ENCODE measurements at regions not wholly inside any gene's neighbourhood (a gene's known extent, or its start where the extent isn't known, plus 50 kb on each side); places are given as distances from the start of the nearest gene placed in this dataset.
"Not testable (repeated sequence)": the region's sequence is repeated elsewhere in the genome, so short reads cannot be mapped to it uniquely, and the experiment has no call there.

- Histone ChIP-seq H3K27me3 (replicated peaks; ENCODE audit: control insufficient read depth, insufficient read depth, low read length) (no peaks in the 10 kb centered on the region), H3K36me3 (ENCODE audit: control insufficient read depth, insufficient read depth, low read length, severe bottlenecking) (no peaks in the 10 kb centered on the region), H3K4me1 (ENCODE audit: control insufficient read depth, insufficient read depth, low read length) (peaks cover 3% of the 10 kb centered on the region), H3K9me3 (ENCODE audit: control insufficient read depth, low read length) (no peaks in the 10 kb centered on the region), H3K4me3 (ENCODE audit: low read length) (no peak overlapping the region), H3K9ac (ENCODE audit: low read length) (no peak overlapping the region)
- DNase-seq (ENCODE audit: low read depth) = peak; percentile 75
These were observed 117.5 kb upstream of the OR13F1 start for GRCh38 chr9:104386425-104387069.

GRCh38 chr9:104388071-104388470 lies 116.0 kb upstream of the OR13F1 start:
- Histone ChIP-seq H3K4me3 (ENCODE audit: low read length) (no peak overlapping the region), H3K9ac (ENCODE audit: low read length) (no peak overlapping the region), H3K27me3 (replicated peaks; ENCODE audit: control insufficient read depth, insufficient read depth, low read length) (no peaks in the 10 kb centered on the region), H3K9me3 (ENCODE audit: control insufficient read depth, low read length) (no peaks in the 10 kb centered on the region), H3K36me3 (ENCODE audit: control insufficient read depth, insufficient read depth, low read length, severe bottlenecking) (no peaks in the 10 kb centered on the region), H3K4me1 (ENCODE audit: control insufficient read depth, insufficient read depth, low read length) (peaks cover 3% of the 10 kb centered on the region)
- DNase-seq (ENCODE audit: low read depth) = no peak

- H3K4me3 ChIP-seq (ENCODE audit: low read length) = no peak overlapping the region
- no peaks in the 10 kb centered on the region for H3K36me3 ChIP-seq (ENCODE audit: control insufficient read depth, insufficient read depth, low read length, severe bottlenecking)
- H3K4me1 ChIP-seq (ENCODE audit: control insufficient read depth, insufficient read depth, low read length) = peaks cover 3% of the 10 kb centered on the region
- H3K9ac ChIP-seq (ENCODE audit: low read length) = no peak overlapping the region
- H3K9me3 ChIP-seq (ENCODE audit: control insufficient read depth, low read length) = no peaks in the 10 kb centered on the region
- no peak for DNase-seq (ENCODE audit: low read depth)
- no peaks in the 10 kb centered on the region for H3K27me3 ChIP-seq (replicated peaks; ENCODE audit: control insufficient read depth, insufficient read depth, low read length)
These were observed 114.7 kb upstream of the OR13F1 start for GRCh38 chr9:104389341-104389740.

- H3K27me3 ChIP-seq (replicated peaks; ENCODE audit: control insufficient read depth, insufficient read depth, low read length); H3K9ac ChIP-seq (ENCODE audit: low read length); H3K4me1 ChIP-seq (ENCODE audit: control insufficient read depth, insufficient read depth, low read length); H3K9me3 ChIP-seq (ENCODE audit: control insufficient read depth, low read length); DNase-seq (ENCODE audit: low read depth); H3K36me3 ChIP-seq (ENCODE audit: control insufficient read depth, insufficient read depth, low read length, severe bottlenecking); H3K4me3 ChIP-seq (ENCODE audit: low read length): not testable (repeated sequence)
These were observed 109.2 kb upstream of the OR13F1 start for GRCh38 chr9:104394901-104395300.

- H3K36me3 ChIP-seq (ENCODE audit: control insufficient read depth, insufficient read depth, low read length, severe bottlenecking) = no peaks in the 10 kb centered on the region
- no peaks in the 10 kb centered on the region for H3K27me3 ChIP-seq (replicated peaks; ENCODE audit: control insufficient read depth, insufficient read depth, low read length)
- no peak for DNase-seq (ENCODE audit: low read depth)
- H3K9me3 ChIP-seq (ENCODE audit: control insufficient read depth, low read length) = peaks cover 22% of the 10 kb centered on the region
- H3K4me1 ChIP-seq (ENCODE audit: control insufficient read depth, insufficient read depth, low read length) = no peaks in the 10 kb centered on the region
- no peak overlapping the region for H3K4me3 ChIP-seq (ENCODE audit: low read length)
- H3K9ac ChIP-seq (ENCODE audit: low read length) = no peak overlapping the region
These were observed 91.8 kb upstream of the OR13F1 start for GRCh38 chr9:104412238-104412637.

GRCh38 chr9:104416470-104416869 lies 87.6 kb upstream of the OR13F1 start:
- DNase-seq (ENCODE audit: low read depth) = no peak
- H3K27me3 ChIP-seq (replicated peaks; ENCODE audit: control insufficient read depth, insufficient read depth, low read length) = no peaks in the 10 kb centered on the region
- H3K9me3 ChIP-seq (ENCODE audit: control insufficient read depth, low read length) = peaks cover 10% of the 10 kb centered on the region
- no peaks in the 10 kb centered on the region for H3K4me1 ChIP-seq (ENCODE audit: control insufficient read depth, insufficient read depth, low read length)
- H3K4me3 ChIP-seq (ENCODE audit: low read length) = no peak overlapping the region
- H3K36me3 ChIP-seq (ENCODE audit: control insufficient read depth, insufficient read depth, low read length, severe bottlenecking) = no peaks in the 10 kb centered on the region
- no peak overlapping the region for H3K9ac ChIP-seq (ENCODE audit: low read length)

GRCh38 chr9:104417296-104417695 lies 86.8 kb upstream of the OR13F1 start:
- Histone ChIP-seq H3K9ac (ENCODE audit: low read length) (no peak overlapping the region), H3K27me3 (replicated peaks; ENCODE audit: control insufficient read depth, insufficient read depth, low read length) (no peaks in the 10 kb centered on the region), H3K4me3 (ENCODE audit: low read length) (no peak overlapping the region), H3K36me3 (ENCODE audit: control insufficient read depth, insufficient read depth, low read length, severe bottlenecking) (no peaks in the 10 kb centered on the region), H3K4me1 (ENCODE audit: control insufficient read depth, insufficient read depth, low read length) (no peaks in the 10 kb centered on the region), H3K9me3 (ENCODE audit: control insufficient read depth, low read length) (peaks cover 7% of the 10 kb centered on the region)
- no peak for DNase-seq (ENCODE audit: low read depth)

- Histone ChIP-seq H3K4me1 (ENCODE audit: control insufficient read depth, insufficient read depth, low read length) (no peaks in the 10 kb centered on the region), H3K4me3 (ENCODE audit: low read length) (no peak overlapping the region), H3K36me3 (ENCODE audit: control insufficient read depth, insufficient read depth, low read length, severe bottlenecking) (no peaks in the 10 kb centered on the region), H3K9ac (ENCODE audit: low read length) (no peak overlapping the region), H3K27me3 (replicated peaks; ENCODE audit: control insufficient read depth, insufficient read depth, low read length) (no peaks in the 10 kb centered on the region), H3K9me3 (ENCODE audit: control insufficient read depth, low read length) (peaks cover 6% of the 10 kb centered on the region)
- DNase-seq (ENCODE audit: low read depth) = no peak
These were observed 75.0 kb upstream of the OR13F1 start for GRCh38 chr9:104429031-104429546.

GRCh38 chr9:104435059-104435458 lies 69.0 kb upstream of the OR13F1 start:
- H3K4me1 ChIP-seq (ENCODE audit: control insufficient read depth, insufficient read depth, low read length) = no peaks in the 10 kb centered on the region
- H3K9me3 ChIP-seq (ENCODE audit: control insufficient read depth, low read length) = peaks cover 3% of the 10 kb centered on the region
- no peaks in the 10 kb centered on the region for H3K36me3 ChIP-seq (ENCODE audit: control insufficient read depth, insufficient read depth, low read length, severe bottlenecking)
- H3K4me3 ChIP-seq (ENCODE audit: low read length) = no peak overlapping the region
- H3K9ac ChIP-seq (ENCODE audit: low read length) = no peak overlapping the region
- no peak for DNase-seq (ENCODE audit: low read depth)
- H3K27me3 ChIP-seq (replicated peaks; ENCODE audit: control insufficient read depth, insufficient read depth, low read length) = no peaks in the 10 kb centered on the region

- Histone ChIP-seq H3K4me3 (ENCODE audit: low read length) (no peak overlapping the region), H3K36me3 (ENCODE audit: control insufficient read depth, insufficient read depth, low read length, severe bottlenecking) (no peaks in the 10 kb centered on the region), H3K9ac (ENCODE audit: low read length) (no peak overlapping the region), H3K4me1 (ENCODE audit: control insufficient read depth, insufficient read depth, low read length) (no peaks in the 10 kb centered on the region), H3K27me3 (replicated peaks; ENCODE audit: control insufficient read depth, insufficient read depth, low read length) (no peaks in the 10 kb centered on the region), H3K9me3 (ENCODE audit: control insufficient read depth, low read length) (no peaks in the 10 kb centered on the region)
- no peak for DNase-seq (ENCODE audit: low read depth)
These were observed 56.0 kb upstream of the OR13F1 start for GRCh38 chr9:104448036-104448435.

Data from adipocyte (in vitro differentiated cells).